ENCODE measurements at regions not wholly inside any gene's neighbourhood (a gene's known extent, or its start where the extent isn't known, plus 50 kb on each side); places are given as distances from the start of the nearest gene placed in this dataset.

GRCh38 chr9:106745876-106746275 is 117.1 kb upstream of the ZNF462 start:
- no peak overlapping the region for H3K27ac ChIP-seq
- TF ChIP-seq ZFX (IDR thresholded peaks at IDR 0.05; ENCODE audit: borderline replicate concordance): no peak
- TF ChIP-seq CTCF (IDR thresholded peaks at IDR 0.05): no peak

- TF ChIP-seq CTCF (IDR thresholded peaks at IDR 0.05) (no peak), ZFX (IDR thresholded peaks at IDR 0.05; ENCODE audit: borderline replicate concordance) (no peak)
- no peak overlapping the region for H3K27ac ChIP-seq
Measured at GRCh38 chr9:106751681-106752080, 111.3 kb upstream of the ZNF462 start.

GRCh38 chr9:106752581-106752980 is 110.4 kb upstream of the ZNF462 start:
- no peak overlapping the region for H3K27ac ChIP-seq
- TF ChIP-seq CTCF (IDR thresholded peaks at IDR 0.05) (no peak), ZFX (IDR thresholded peaks at IDR 0.05; ENCODE audit: borderline replicate concordance) (no peak)

- TF ChIP-seq ZFX (IDR thresholded peaks at IDR 0.05; ENCODE audit: borderline replicate concordance): no peak
- no peak for TF ChIP-seq CTCF (IDR thresholded peaks at IDR 0.05)
- H3K27ac ChIP-seq: no peak overlapping the region
Measured at GRCh38 chr9:106753155-106753671, 109.8 kb upstream of the ZNF462 start.

GRCh38 chr9:106755736-106756135 is 107.2 kb upstream of the ZNF462 start:
- no peak overlapping the region for H3K27ac ChIP-seq
- no peak for TF ChIP-seq CTCF (IDR thresholded peaks at IDR 0.05)
- no peak for TF ChIP-seq ZFX (IDR thresholded peaks at IDR 0.05; ENCODE audit: borderline replicate concordance)

GRCh38 chr9:106757514-106757913 is 105.5 kb upstream of the ZNF462 start:
- TF ChIP-seq CTCF (IDR thresholded peaks at IDR 0.05): no peak
- TF ChIP-seq ZFX (IDR thresholded peaks at IDR 0.05; ENCODE audit: borderline replicate concordance): no peak
- no peak overlapping the region for H3K27ac ChIP-seq

GRCh38 chr9:106758911-106759310 is 104.1 kb upstream of the ZNF462 start:
- TF ChIP-seq ZFX (IDR thresholded peaks at IDR 0.05; ENCODE audit: borderline replicate concordance) (no peak), CTCF (IDR thresholded peaks at IDR 0.05) (no peak)
- no peak overlapping the region for H3K27ac ChIP-seq

Data from 22Rv1 (cell line).